ENCODE measurements at regions not wholly inside any gene's neighbourhood (a gene's known extent, or its start where the extent isn't known, plus 50 kb on each side); places are given as distances from the start of the nearest gene placed in this dataset.

DNA sequence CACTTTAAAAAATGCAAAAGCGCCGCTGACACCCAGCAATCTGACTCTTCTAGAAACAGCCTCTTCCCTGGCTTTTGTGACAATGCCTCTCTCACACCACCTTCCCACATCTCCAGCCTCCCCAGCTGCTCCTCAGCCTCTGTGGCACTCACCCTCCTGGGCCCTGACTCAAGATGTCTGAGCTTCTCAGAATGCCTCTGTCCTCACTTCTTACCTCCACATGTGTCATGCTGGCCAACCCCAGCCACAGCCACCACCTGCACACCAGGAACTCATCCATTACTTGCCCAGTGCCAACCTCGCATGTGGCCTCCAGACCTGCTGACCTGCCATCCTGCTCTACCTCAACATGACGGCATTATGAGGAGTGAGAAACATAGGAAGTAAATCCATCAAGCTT lies 249.8 kb upstream of the RAB6C start:
- H3K27me3 ChIP-seq (ENCODE audit: control insufficient read depth, insufficient read depth, low read length): no peaks in the 10 kb centered on the region
- H3K36me3 ChIP-seq (ENCODE audit: control insufficient read depth, insufficient read depth, low read length): no peaks in the 10 kb centered on the region
- H3K4me3 ChIP-seq (ENCODE audit: low read depth, low read length): no peak overlapping the region

DNA sequence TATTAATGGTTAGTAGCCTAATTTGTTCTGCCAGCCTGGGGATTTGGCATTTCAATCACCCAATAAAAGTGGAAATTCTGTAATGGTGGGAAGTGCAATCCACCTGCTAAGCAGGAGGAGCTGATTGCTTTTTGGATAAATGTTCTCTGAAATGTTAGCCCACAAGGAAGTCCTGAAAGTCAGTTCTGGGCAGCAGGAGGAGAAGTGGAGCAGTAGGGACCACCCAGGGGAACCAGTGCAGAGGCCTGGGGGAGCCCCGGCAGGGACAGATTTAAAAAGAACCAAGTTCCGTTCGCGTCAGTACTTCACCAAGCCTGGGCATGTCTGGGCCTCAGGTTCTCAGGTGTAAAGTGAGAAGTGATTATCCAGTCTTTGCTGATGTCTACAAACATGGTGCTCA lies 248.5 kb upstream of the RAB6C start:
- H3K36me3 ChIP-seq (ENCODE audit: control insufficient read depth, insufficient read depth, low read length): no peaks in the 10 kb centered on the region
- H3K27me3 ChIP-seq (ENCODE audit: control insufficient read depth, insufficient read depth, low read length): no peaks in the 10 kb centered on the region
- no peak overlapping the region for H3K9ac ChIP-seq (ENCODE audit: low read depth, low read length)
- H3K4me1 ChIP-seq (ENCODE audit: control insufficient read depth, insufficient read depth, low read length): no peaks in the 10 kb centered on the region
- H3K4me3 ChIP-seq (ENCODE audit: low read depth, low read length): no peak overlapping the region
- no peaks in the 10 kb centered on the region for H3K9me3 ChIP-seq (ENCODE audit: control insufficient read depth, insufficient read depth, low read length)

More for the DNA sequence above, 249.8 kb upstream of the RAB6C start:
- no peaks in the 10 kb centered on the region for H3K4me1 ChIP-seq (ENCODE audit: control insufficient read depth, insufficient read depth, low read length)
- no peaks in the 10 kb centered on the region for H3K9me3 ChIP-seq (ENCODE audit: control insufficient read depth, insufficient read depth, low read length)
- no peak overlapping the region for H3K9ac ChIP-seq (ENCODE audit: low read depth, low read length)

DNA sequence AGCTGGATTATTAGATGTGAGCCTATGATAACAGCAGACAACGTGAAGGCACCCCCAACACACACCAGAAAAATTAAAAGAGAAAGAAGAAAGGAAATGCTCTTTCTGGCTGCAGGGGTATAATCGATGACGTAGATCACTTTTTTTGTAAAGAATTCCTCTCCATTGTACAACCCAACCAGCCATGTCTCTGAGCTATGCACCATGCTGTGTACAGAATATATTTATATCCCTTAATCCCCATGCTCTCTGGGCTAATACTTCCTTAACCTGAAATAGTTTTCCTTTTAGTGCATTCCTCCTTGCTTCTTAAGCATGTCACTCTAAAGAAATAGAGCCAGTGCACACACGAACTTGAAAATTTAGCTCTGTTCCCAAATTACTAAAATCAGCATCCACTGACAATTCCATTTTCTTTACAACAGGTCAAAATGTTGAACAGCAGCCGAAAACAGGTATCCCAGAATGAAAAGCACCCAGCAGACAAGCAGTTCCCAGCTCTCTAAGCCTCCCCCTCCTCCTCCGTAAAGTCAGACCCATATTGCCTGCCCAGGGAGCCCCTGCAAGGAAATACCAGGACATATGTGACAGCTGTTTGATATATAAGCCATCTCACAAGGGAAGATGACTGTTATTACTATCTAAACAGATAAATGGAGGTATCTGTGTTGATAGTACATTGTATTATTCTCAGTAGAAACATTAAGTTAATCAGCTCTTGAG lies 247.4 kb upstream of the RAB6C start:
- H3K36me3 ChIP-seq (ENCODE audit: control insufficient read depth, insufficient read depth, low read length): no peaks in the 10 kb centered on the region
- no peak overlapping the region for H3K4me3 ChIP-seq (ENCODE audit: low read depth, low read length)
- H3K9me3 ChIP-seq (ENCODE audit: control insufficient read depth, insufficient read depth, low read length): no peaks in the 10 kb centered on the region

DNA sequence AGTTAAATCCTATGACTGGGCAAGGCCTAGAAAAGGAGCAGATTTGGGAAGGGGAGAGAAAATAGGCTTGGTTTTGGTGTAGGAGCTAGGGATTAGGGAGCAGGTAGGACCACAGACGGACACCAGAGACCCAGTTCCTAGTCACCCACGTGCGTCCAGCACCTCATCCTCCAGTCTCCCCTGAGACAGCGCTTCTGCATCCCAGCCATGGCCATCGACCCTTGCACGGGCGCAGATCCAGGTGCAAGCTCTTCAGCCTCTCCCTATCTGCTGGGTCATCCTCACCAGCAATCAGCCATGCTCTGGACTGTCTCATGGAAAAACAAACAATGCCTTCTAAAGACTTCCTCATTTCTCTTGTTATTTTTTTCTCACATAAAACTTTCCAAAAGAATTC lies 246.8 kb upstream of the RAB6C start:
- H3K4me1 ChIP-seq (ENCODE audit: control insufficient read depth, insufficient read depth, low read length): no peaks in the 10 kb centered on the region
- H3K9me3 ChIP-seq (ENCODE audit: control insufficient read depth, insufficient read depth, low read length): no peaks in the 10 kb centered on the region
- no peaks in the 10 kb centered on the region for H3K36me3 ChIP-seq (ENCODE audit: control insufficient read depth, insufficient read depth, low read length)
- H3K27me3 ChIP-seq (ENCODE audit: control insufficient read depth, insufficient read depth, low read length): no peaks in the 10 kb centered on the region
- H3K9ac ChIP-seq (ENCODE audit: low read depth, low read length): no peak overlapping the region
- H3K4me3 ChIP-seq (ENCODE audit: low read depth, low read length): no peak overlapping the region

More for the DNA sequence above, 247.4 kb upstream of the RAB6C start:
- no peaks in the 10 kb centered on the region for H3K27me3 ChIP-seq (ENCODE audit: control insufficient read depth, insufficient read depth, low read length)
- H3K4me1 ChIP-seq (ENCODE audit: control insufficient read depth, insufficient read depth, low read length): no peaks in the 10 kb centered on the region
- H3K9ac ChIP-seq (ENCODE audit: low read depth, low read length): no peak overlapping the region

DNA sequence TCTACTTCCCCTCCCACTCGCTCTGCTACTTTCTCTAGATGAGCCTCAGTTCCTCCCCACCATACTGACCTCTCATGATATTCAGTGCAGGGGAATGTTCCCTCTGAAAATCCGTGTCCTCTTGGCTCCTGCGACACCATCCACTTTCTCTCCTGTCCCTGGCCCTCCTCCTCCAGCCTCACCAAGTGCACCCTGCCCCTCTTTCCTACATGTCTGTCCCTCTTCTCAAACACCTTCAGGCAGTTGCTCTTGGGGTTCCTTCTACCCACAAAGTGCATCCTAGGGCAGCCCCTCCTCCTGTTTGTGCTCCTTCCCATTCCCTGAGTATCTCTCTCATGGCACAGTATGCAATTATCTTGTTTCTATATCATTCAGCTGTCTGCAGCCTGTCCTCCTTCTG lies 246.4 kb upstream of the RAB6C start:
- Histone ChIP-seq H3K9ac (ENCODE audit: low read depth, low read length) (no peak overlapping the region), H3K36me3 (ENCODE audit: control insufficient read depth, insufficient read depth, low read length) (no peaks in the 10 kb centered on the region), H3K9me3 (ENCODE audit: control insufficient read depth, insufficient read depth, low read length) (no peaks in the 10 kb centered on the region), H3K4me1 (ENCODE audit: control insufficient read depth, insufficient read depth, low read length) (no peaks in the 10 kb centered on the region), H3K4me3 (ENCODE audit: low read depth, low read length) (no peak overlapping the region), H3K27me3 (ENCODE audit: control insufficient read depth, insufficient read depth, low read length) (no peaks in the 10 kb centered on the region)

DNA sequence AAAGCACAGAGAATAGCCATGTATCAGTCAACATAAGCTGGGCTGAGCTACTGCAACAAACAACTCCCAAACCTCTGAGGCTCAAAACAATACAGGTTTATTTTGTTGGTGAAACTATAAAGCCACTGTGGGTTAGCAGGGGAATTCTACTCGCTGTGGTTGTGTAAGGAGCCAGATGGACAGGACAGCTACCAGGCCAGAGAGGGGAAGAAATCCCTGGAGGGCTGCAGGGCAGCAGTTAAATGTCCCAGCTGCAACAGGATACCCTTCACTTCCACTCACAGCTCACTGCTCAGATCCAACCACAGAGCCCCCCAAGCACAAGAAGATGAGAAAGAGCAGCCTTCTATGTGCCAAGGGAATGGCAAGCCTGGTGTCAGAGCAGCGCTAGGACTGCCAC lies 245.9 kb upstream of the RAB6C start:
- Histone ChIP-seq H3K4me3 (ENCODE audit: low read depth, low read length) (no peak overlapping the region), H3K9me3 (ENCODE audit: control insufficient read depth, insufficient read depth, low read length) (no peaks in the 10 kb centered on the region), H3K9ac (ENCODE audit: low read depth, low read length) (no peak overlapping the region), H3K36me3 (ENCODE audit: control insufficient read depth, insufficient read depth, low read length) (no peaks in the 10 kb centered on the region), H3K4me1 (ENCODE audit: control insufficient read depth, insufficient read depth, low read length) (no peaks in the 10 kb centered on the region), H3K27me3 (ENCODE audit: control insufficient read depth, insufficient read depth, low read length) (no peaks in the 10 kb centered on the region)

DNA sequence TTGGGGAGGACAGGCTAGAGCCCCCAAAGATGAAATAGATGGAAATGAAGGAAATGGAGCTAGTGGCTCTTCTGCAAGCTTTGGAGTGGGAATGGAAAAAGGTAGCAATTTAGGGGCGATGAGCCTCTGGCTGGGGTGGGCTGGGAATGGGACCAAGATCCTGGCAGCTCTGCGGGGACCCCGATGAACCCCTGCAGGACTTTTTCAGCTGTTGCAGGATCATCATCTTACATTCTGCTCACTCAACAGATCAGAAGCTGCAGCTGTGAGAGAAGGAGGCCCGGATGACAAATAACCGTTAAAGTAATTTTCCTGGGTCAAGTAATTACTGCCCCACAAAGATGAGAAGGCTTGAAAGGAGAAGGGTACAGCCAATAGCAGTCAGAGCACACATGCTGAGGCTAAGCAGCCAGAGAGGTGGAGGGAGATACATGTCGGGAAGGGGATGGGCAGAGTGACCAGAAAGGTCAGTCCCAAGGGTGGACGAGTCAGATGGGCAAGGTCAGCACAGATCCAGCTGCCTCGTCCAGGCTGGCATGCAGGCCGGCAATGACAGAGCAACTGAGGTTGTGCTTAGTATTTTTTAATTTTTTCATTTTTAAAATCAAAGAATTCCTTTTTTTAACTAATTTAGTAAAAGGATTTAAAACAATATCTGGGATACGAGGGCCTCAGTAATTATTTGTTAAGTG lies 245.0 kb upstream of the RAB6C start:
- H3K4me3 ChIP-seq (ENCODE audit: low read depth, low read length): no peak overlapping the region
- no peaks in the 10 kb centered on the region for H3K27me3 ChIP-seq (ENCODE audit: control insufficient read depth, insufficient read depth, low read length)
- H3K36me3 ChIP-seq (ENCODE audit: control insufficient read depth, insufficient read depth, low read length): no peaks in the 10 kb centered on the region
- no peaks in the 10 kb centered on the region for H3K4me1 ChIP-seq (ENCODE audit: control insufficient read depth, insufficient read depth, low read length)
- H3K9ac ChIP-seq (ENCODE audit: low read depth, low read length): no peak overlapping the region
- H3K9me3 ChIP-seq (ENCODE audit: control insufficient read depth, insufficient read depth, low read length): no peaks in the 10 kb centered on the region

DNA sequence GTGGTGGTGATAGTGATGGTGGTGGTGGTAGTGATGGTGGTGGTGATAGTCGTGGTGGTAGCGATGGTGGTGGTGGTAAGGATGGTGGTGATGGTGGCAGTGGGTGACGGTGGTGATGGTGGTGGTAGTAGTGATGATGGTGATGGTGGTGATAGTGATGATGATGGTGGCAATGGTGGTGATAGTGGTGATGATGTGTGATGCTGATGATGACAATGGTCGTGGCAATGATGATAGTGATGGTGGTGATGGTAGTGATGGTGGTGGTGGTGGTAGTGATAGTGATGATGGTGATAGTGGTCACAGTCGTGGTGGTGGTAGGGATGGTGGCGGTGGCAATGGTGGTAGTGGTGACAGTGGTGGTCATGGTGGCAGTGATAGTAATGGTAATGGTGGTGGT lies 243.9 kb upstream of the RAB6C start:
- no peaks in the 10 kb centered on the region for H3K9me3 ChIP-seq (ENCODE audit: control insufficient read depth, insufficient read depth, low read length)
- H3K27me3 ChIP-seq (ENCODE audit: control insufficient read depth, insufficient read depth, low read length): no peaks in the 10 kb centered on the region
- no peak overlapping the region for H3K9ac ChIP-seq (ENCODE audit: low read depth, low read length)
- no peak overlapping the region for H3K4me3 ChIP-seq (ENCODE audit: low read depth, low read length)
- H3K36me3 ChIP-seq (ENCODE audit: control insufficient read depth, insufficient read depth, low read length): no peaks in the 10 kb centered on the region
- no peaks in the 10 kb centered on the region for H3K4me1 ChIP-seq (ENCODE audit: control insufficient read depth, insufficient read depth, low read length)

DNA sequence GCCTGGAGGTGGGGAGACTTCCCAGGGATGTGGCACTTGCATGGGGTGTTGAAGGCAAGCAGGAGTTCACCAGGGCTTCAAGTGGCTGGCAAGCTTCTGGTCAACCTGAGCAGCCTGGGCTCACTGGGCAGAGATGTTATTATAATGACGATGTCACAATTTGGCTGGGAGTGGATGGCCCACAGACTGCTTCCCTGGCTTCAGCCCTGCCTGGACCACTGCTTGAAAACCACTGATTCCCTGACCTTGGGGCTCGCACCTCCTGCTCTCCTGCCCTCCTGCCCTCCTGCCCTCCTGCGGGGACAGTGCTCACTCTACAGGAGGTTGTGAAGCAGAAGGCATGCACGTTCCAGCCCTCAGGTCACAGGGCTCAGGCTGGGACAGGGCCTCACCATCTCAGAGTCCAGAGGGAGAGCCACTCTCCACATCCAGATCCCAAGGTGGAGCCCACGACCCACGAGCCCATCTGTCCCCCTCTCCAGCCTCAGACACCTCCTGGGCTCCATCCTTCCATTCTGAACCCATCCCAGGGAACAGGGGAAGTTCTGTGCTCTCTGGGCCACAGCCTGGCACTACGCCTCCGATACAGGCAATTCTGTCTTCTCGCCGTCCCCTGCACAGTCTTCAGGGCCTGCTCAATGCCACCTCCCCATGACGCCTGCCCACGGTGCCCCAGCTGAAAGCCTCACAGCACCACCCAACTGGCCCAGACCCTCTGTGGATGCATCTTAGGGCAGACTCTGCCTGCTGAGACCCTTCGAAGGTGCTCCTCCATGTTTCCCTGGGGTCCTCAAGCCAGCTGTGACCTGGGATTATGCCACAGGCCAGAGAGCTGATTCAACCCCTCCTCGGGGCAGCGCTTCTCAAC lies 241.6 kb upstream of the RAB6C start:
- H3K4me3 ChIP-seq (ENCODE audit: low read depth, low read length): no peak overlapping the region
- no peak overlapping the region for H3K9ac ChIP-seq (ENCODE audit: low read depth, low read length)
- H3K27me3 ChIP-seq (ENCODE audit: control insufficient read depth, insufficient read depth, low read length): no peaks in the 10 kb centered on the region
- H3K36me3 ChIP-seq (ENCODE audit: control insufficient read depth, insufficient read depth, low read length): no peaks in the 10 kb centered on the region
- H3K4me1 ChIP-seq (ENCODE audit: control insufficient read depth, insufficient read depth, low read length): no peaks in the 10 kb centered on the region
- H3K9me3 ChIP-seq (ENCODE audit: control insufficient read depth, insufficient read depth, low read length): no peaks in the 10 kb centered on the region

DNA sequence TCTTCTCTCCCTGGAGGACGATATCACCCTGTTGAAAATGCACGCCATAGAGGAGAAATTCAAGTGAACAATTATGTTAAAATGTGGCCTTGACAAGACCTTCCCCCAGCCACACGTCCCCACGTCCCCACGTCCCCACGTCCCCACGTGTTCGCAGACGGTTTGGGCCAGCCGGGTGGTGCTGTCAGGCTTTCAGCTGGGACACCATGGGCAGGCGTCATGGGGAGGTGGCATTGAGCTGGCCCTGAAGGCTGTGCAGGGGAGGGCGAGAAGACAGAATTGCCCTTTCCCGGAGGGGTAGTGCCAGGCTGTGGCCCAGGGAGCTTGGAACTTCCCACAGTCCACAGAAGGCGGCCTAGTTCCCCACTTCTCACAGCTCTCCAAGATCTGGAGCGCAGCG lies 240.7 kb upstream of the RAB6C start:
- Histone ChIP-seq H3K27me3 (ENCODE audit: control insufficient read depth, insufficient read depth, low read length) (no peaks in the 10 kb centered on the region), H3K4me3 (ENCODE audit: low read depth, low read length) (no peak overlapping the region), H3K36me3 (ENCODE audit: control insufficient read depth, insufficient read depth, low read length) (no peaks in the 10 kb centered on the region), H3K4me1 (ENCODE audit: control insufficient read depth, insufficient read depth, low read length) (no peaks in the 10 kb centered on the region), H3K9ac (ENCODE audit: low read depth, low read length) (no peak overlapping the region), H3K9me3 (ENCODE audit: control insufficient read depth, insufficient read depth, low read length) (no peaks in the 10 kb centered on the region)

DNA sequence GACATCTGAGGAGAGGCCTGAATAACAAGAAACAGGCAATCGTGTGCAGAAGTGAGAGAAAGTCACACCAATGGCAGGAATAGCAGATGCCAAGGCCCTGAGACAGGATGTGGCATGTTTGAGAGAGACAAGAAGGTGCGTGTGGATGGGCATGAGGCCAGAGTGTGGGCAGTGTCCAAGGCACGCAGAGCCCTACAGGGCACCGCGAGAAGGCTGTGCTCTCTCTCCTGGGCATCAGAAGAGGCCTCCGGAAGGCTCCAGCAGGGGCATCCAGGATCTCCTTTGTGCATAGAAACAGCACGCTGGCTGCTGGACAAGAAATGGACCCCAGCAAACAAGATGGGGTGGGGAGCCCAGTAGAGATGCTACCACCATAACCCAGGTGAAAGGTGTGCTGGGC lies 239.0 kb upstream of the RAB6C start:
- Histone ChIP-seq H3K9ac (ENCODE audit: low read depth, low read length) (no peak overlapping the region), H3K4me1 (ENCODE audit: control insufficient read depth, insufficient read depth, low read length) (no peaks in the 10 kb centered on the region), H3K9me3 (ENCODE audit: control insufficient read depth, insufficient read depth, low read length) (no peaks in the 10 kb centered on the region), H3K27me3 (ENCODE audit: control insufficient read depth, insufficient read depth, low read length) (no peaks in the 10 kb centered on the region), H3K36me3 (ENCODE audit: control insufficient read depth, insufficient read depth, low read length) (no peaks in the 10 kb centered on the region), H3K4me3 (ENCODE audit: low read depth, low read length) (no peak overlapping the region)
